HG02840 (cell line): ENCODE measurements at regions not wholly inside any gene's neighbourhood (a gene's known extent, or its start where the extent isn't known, plus 50 kb on each side); places are given as distances from the start of the nearest gene placed in this dataset.

ENCODE experiments used
- ATAC-seq: cut with Tn5 transposase; IDR thresholded peaks from one replicate; pipeline ENCODE4 v1.9.1; 2021; ENCODE audit warnings: mild to moderate bottlenecking, moderate library complexity, moderate number of reproducible peaks; ENCODE audit not compliant: unreplicated experiment, low FRiP score

DNA sequence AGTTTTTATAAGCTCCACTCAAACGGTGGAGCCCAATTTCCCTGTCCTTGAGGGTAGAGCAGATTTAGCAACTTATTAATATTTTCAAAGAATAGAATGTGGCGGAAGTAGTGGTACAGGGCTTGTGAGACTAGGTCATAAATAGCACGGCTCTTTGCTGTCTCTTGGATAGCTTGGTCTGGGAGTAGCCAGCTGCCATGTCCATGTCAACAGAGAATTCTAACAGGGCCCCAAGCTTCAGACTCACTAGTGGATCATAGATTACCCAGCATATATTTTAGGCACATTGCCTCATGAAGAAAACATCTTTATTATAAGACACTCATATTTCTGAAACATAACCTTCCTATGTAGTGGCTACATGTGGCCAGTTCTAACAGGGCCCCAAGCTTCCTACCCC, 755.7 kb downstream of the HDGFL1 start:
- ATAC-seq, result no peak

DNA sequence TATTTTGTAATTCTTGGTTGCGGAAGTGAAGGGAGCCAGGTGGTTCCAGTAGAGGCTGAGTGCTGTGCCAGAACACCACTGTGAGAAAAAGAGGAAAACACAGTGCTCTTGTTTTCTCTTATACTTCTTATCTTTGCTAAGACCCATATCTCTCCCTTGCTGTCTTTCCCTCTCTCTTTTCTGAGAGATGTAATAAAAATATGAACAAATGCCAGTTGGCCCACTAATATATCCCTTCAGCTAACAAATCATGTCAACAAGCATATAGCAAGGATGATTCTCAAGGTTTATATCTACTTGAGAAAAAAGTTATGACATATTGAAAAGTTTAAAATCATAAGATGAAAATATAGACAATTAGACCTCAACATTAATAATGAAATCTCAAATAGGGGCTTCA, 758.3 kb downstream of the HDGFL1 start:
- no peak for ATAC-seq

- ATAC-seq, result no peak
These were observed 759.7 kb downstream of the HDGFL1 start for GRCh38 chr6:23329086-23329485.

GRCh38 chr6:23330632-23331031, 761.3 kb downstream of the HDGFL1 start:
- ATAC-seq, result no peak

- no peak for ATAC-seq
These were observed 765.0 kb downstream of the HDGFL1 start for GRCh38 chr6:23334360-23334759.

DNA sequence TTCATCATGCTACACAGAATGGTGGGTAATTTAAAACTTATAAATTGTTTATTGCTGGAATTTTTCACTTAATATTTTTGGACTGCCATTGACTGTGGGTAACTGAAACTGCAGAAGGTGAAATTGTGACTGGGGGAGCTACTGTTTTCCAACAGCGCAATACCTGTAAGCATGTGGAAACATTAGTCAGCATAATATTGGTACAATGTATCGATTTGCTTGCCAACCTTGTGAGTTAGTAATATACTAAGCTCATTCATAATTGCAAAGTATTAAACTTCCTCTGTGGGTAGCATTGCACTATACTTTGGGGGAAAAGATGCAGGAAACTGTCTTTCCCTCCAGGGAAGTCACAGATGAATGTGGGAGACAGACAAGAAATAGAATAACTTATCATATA, 766.5 kb downstream of the HDGFL1 start:
- ATAC-seq, result no peak

GRCh38 chr6:23339268-23339667, 769.9 kb downstream of the HDGFL1 start:
- ATAC-seq, result no peak

GRCh38 chr6:23340271-23340670, 770.9 kb downstream of the HDGFL1 start:
- ATAC-seq, result no peak

- no peak for ATAC-seq
These were observed 774.4 kb downstream of the HDGFL1 start for GRCh38 chr6:23343610-23344306.

- ATAC-seq, result no peak
These were observed 777.8 kb upstream of the NRSN1 start for GRCh38 chr6:23348185-23348584.

- ATAC-seq, result no peak
These were observed 776.4 kb upstream of the NRSN1 start for GRCh38 chr6:23349521-23350147.

DNA sequence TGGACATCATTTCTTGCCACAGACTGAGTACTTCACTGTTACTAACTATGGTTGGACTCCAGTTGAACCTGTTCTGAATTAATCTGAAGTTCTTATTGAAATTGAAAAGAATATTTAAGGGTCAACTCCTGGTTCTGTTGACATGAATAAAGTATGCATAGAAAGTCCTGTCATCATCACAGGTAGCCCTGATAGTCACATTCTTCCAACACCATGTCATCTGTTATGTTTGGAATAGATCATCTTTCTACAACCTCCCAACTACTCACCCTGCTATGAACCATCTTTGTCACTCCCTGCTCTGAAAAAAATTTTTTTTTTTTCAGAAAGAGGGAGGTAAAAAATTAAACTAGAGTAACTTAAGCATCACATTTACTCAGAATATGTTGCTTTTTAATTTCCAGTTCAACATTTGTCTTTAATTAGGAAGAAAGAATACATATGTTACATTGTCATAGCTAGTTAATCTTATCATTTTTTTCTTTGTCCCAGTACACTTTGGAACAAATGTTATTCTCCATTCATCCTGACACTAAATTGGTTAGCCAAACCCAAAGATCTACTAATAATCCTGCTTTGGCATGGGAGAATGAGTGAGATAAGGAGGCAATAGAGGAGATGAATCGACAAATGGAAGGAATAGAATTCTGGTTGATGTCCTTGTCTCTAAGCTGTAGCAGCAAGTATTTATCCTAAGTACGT, 775.1 kb upstream of the NRSN1 start:
- ATAC-seq, result no peak

- no peak for ATAC-seq
These were observed 772.0 kb upstream of the NRSN1 start for GRCh38 chr6:23354004-23354403.

DNA sequence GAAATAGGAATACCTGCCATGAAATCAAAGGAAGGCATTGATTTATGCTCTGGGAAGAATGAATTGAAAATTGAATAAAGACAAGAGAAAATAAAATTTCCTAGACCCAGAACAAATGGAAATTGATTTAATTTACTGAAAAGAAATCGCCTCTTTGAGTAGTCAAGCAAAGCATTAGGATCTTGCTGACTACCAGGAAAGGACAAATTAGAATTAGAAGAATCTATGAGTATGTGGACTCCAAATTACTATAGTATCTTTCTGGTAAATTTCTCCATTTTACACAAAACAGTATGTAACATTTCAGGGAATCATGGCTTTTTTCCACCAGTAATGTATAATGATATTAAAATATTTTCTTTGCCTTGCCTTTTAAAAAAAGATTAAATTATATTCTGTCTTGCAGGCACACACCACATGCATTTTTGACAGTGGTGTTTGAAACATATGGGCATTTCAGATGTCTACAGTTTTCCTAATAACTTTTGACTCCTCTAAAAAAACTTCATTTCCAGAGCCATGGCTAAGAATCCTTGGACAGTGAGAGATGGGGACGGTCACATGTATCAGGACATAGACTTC, 768.7 kb upstream of the NRSN1 start:
- no peak for ATAC-seq

GRCh38 chr6:23365732-23366131, 760.3 kb upstream of the NRSN1 start:
- no peak for ATAC-seq

DNA sequence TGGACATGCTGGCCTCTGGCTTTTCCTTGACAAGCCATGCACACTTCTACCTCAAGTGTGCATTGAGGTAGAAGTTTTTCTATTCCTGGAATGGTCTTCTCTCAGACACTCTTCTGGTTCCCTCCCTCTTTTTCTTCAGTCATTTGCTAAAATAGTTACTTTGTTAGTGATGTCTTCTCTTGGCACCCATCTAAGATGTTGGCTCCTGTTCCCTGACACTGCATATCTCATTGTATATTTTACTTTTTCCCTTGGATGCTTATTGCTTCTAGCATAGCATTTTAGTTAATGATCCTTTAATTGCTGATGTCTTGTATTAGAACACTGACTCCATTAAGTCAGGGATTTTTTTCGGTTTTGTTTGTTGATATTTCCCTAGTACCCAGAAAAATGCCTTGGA, 758.7 kb upstream of the NRSN1 start:
- no peak for ATAC-seq

- ATAC-seq, result no peak
These were observed 757.5 kb upstream of the NRSN1 start for GRCh38 chr6:23368557-23368956.

DNA sequence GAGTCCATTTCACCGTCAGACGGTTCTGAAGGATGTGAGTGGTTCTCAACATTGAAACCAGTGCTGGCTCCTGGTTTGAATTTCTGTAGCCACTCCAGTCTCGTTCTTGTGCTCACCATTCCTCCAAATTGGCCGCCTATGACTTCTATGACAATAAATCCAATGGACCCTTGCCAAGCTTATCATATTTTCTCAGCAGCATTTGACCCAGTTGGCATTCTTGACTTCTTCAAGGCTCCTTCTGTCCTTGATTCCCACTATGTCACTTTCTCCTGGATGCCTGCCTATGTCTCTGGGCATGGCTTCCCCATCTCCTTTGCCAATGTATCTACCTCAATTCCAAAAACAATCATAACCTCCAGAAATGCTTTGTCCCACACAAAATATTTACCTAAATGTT, 756.0 kb upstream of the NRSN1 start:
- ATAC-seq, result no peak

GRCh38 chr6:23371132-23371915, 754.7 kb upstream of the NRSN1 start:
- no peak for ATAC-seq

- ATAC-seq, result no peak
These were observed 748.2 kb upstream of the NRSN1 start for GRCh38 chr6:23377830-23378229.

DNA sequence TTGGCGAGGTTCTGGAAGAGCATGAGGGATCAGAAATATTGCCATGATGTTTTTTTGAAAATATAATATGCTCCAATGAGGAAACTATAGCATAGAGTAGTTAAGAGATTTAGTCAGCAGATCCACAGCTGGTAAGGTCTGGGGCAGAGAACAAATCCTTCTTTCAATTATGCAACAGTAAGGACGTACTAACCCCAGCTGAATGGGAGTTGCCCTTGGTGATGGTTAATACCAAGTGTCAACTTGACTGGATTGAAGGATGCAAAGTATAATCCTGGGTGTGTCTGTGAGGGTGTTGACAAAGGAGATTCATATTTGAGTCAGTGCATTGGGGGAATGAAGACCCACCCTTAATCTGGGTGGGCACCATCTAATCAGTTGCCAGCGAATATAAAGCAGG, 745.5 kb upstream of the NRSN1 start:
- ATAC-seq, result no peak
